Dendritic cell treated with granulocyte-macrophage colony-stimulating factor and Interleukin-4, amounts not matched to agents 40 ng/mL and 50 ng/mL, for 4 days (primary cell): ENCODE measurements at regions not wholly inside any gene's neighbourhood (a gene's known extent, or its start where the extent isn't known, plus 50 kb on each side); places are given as distances from the start of the nearest gene placed in this dataset.
A peak's percentile ranks its signal among the peaks of the same experiment; 100 is the strongest.
"Not testable (repeated sequence)": the region's sequence is repeated elsewhere in the genome, so short reads cannot be mapped to it uniquely, and the experiment has no call there.

Experiments
- H3K27ac Mint-ChIP-seq: one replicate; pipeline ENCODE4 v1.8.0; 2022; ENCODE audit warnings: mild to moderate bottlenecking, mixed read lengths
- H3K27me3 Mint-ChIP-seq: one replicate; pipeline ENCODE4 v1.8.0; 2022; ENCODE audit warnings: mild to moderate bottlenecking, mixed read lengths
- H3K36me3 Mint-ChIP-seq: one replicate; pipeline ENCODE4 v1.8.0; 2022; ENCODE audit warnings: low read depth, mixed read lengths
- H3K4me1 Mint-ChIP-seq: one replicate; pipeline ENCODE4 v1.8.0; 2022; ENCODE audit warnings: low read depth, mixed read lengths
- H3K4me3 Mint-ChIP-seq: one replicate; pipeline ENCODE4 v1.8.0; 2022; ENCODE audit warnings: mild to moderate bottlenecking, moderate library complexity, mixed read lengths
- H3K9me3 Mint-ChIP-seq: one replicate; pipeline ENCODE4 v1.8.0; 2022; ENCODE audit warnings: mixed read lengths
- intact Hi-C: fragments of 100-400 bp; cut with micrococcal nuclease; formaldehyde crosslinking; loops from one replicate; pipeline ENCODE4 v1.15.0; 2022

- Mint-ChIP-seq H3K4me3 (no peak overlapping the region), H3K4me1 (peaks cover 34% of the 10 kb centered on the region), H3K27me3 (no peaks in the 10 kb centered on the region), H3K36me3 (no peaks in the 10 kb centered on the region), H3K9me3 (no peaks in the 10 kb centered on the region), H3K27ac (no peak overlapping the region)
- intact Hi-C loops, result loop anchor here (10.0 kb wide), 1 partner anchor 88 kb away; no protein-coding TSS in a partner anchor
Observed at GRCh38 chr9:616694-617093, 224.8 kb upstream of the DMRT1 start.

- H3K4me3 Mint-ChIP-seq, result no peak overlapping the region
- H3K4me1 Mint-ChIP-seq, result peaks cover 41% of the 10 kb centered on the region
- H3K36me3 Mint-ChIP-seq, result no peaks in the 10 kb centered on the region
- H3K27ac Mint-ChIP-seq, result no peak overlapping the region
- H3K27me3 Mint-ChIP-seq, result no peaks in the 10 kb centered on the region
- intact Hi-C loops, result loop anchor here (10.0 kb wide), 1 partner anchor 87 kb away; no protein-coding TSS in a partner anchor
- no peaks in the 10 kb centered on the region for H3K9me3 Mint-ChIP-seq
Observed at GRCh38 chr9:617445-618085, 223.9 kb upstream of the DMRT1 start.

- H3K36me3 Mint-ChIP-seq, result no peaks in the 10 kb centered on the region
- intact Hi-C loops, result loop anchor here (10.0 kb wide), 1 partner anchor 86 kb away; no protein-coding TSS in a partner anchor
- no peak overlapping the region for H3K4me3 Mint-ChIP-seq
- H3K27me3 Mint-ChIP-seq, result no peaks in the 10 kb centered on the region
- H3K9me3 Mint-ChIP-seq, result no peaks in the 10 kb centered on the region
- peaks cover 41% of the 10 kb centered on the region for H3K4me1 Mint-ChIP-seq
- H3K27ac Mint-ChIP-seq, result no peak overlapping the region
Observed at GRCh38 chr9:618478-618877, 223.0 kb upstream of the DMRT1 start.

GRCh38 chr9:621201-621855 is 220.2 kb upstream of the DMRT1 start:
- H3K4me1 Mint-ChIP-seq, result peaks cover 28% of the 10 kb centered on the region
- peak overlapping the region; percentile 81 for H3K27ac Mint-ChIP-seq
- peak overlapping the region; percentile 27 for H3K4me3 Mint-ChIP-seq
- H3K27me3 Mint-ChIP-seq, result peaks cover 3% of the 10 kb centered on the region
- intact Hi-C loops, result loop anchor here (5.0 kb wide), 1 partner anchor 36 kb away; no protein-coding TSS in a partner anchor
- no peaks in the 10 kb centered on the region for H3K36me3 Mint-ChIP-seq
- H3K9me3 Mint-ChIP-seq, result no peaks in the 10 kb centered on the region

- Mint-ChIP-seq H3K27me3 (peaks cover 5% of the 10 kb centered on the region), H3K9me3 (no peaks in the 10 kb centered on the region), H3K4me1 (peaks cover 17% of the 10 kb centered on the region), H3K27ac (no peak overlapping the region), H3K4me3 (no peak overlapping the region), H3K36me3 (no peaks in the 10 kb centered on the region)
- intact Hi-C loops, result loop anchor here (5.0 kb wide), 1 partner anchor 32 kb away; no protein-coding TSS in a partner anchor
Observed at GRCh38 chr9:624935-625500, 216.5 kb upstream of the DMRT1 start.

GRCh38 chr9:625613-626012 is 215.9 kb upstream of the DMRT1 start:
- Mint-ChIP-seq H3K27ac (no peak overlapping the region), H3K4me3 (no peak overlapping the region), H3K36me3 (no peaks in the 10 kb centered on the region), H3K27me3 (peaks cover 5% of the 10 kb centered on the region), H3K4me1 (peaks cover 17% of the 10 kb centered on the region), H3K9me3 (no peaks in the 10 kb centered on the region)
- intact Hi-C loops, result no loop called here

GRCh38 chr9:626114-626513 is 215.4 kb upstream of the DMRT1 start:
- H3K9me3 Mint-ChIP-seq, H3K4me3 Mint-ChIP-seq, H3K36me3 Mint-ChIP-seq, H3K27ac Mint-ChIP-seq, intact Hi-C loops, H3K27me3 Mint-ChIP-seq: not testable (repeated sequence)
- H3K4me1 Mint-ChIP-seq, result peaks cover 17% of the 10 kb centered on the region

GRCh38 chr9:626596-626995 is 214.9 kb upstream of the DMRT1 start:
- intact Hi-C loops, result no loop called here
- H3K4me1 Mint-ChIP-seq, result peaks cover 19% of the 10 kb centered on the region
- H3K27me3 Mint-ChIP-seq, result peaks cover 5% of the 10 kb centered on the region
- H3K36me3 Mint-ChIP-seq, result no peaks in the 10 kb centered on the region
- H3K4me3 Mint-ChIP-seq, result no peak overlapping the region
- H3K9me3 Mint-ChIP-seq, result no peaks in the 10 kb centered on the region
- H3K27ac Mint-ChIP-seq, result no peak overlapping the region

GRCh38 chr9:627336-627970 is 214.0 kb upstream of the DMRT1 start:
- intact Hi-C loops, result no loop called here
- Mint-ChIP-seq H3K4me3 (no peak overlapping the region), H3K9me3 (no peaks in the 10 kb centered on the region), H3K4me1 (peaks cover 14% of the 10 kb centered on the region), H3K36me3 (no peaks in the 10 kb centered on the region), H3K27ac (no peak overlapping the region), H3K27me3 (peaks cover 5% of the 10 kb centered on the region)

GRCh38 chr9:629146-629545 is 212.4 kb upstream of the DMRT1 start:
- H3K36me3 Mint-ChIP-seq, result no peaks in the 10 kb centered on the region
- H3K27ac Mint-ChIP-seq, result peak overlapping the region; percentile 18
- H3K9me3 Mint-ChIP-seq, result no peaks in the 10 kb centered on the region
- peaks cover 14% of the 10 kb centered on the region for H3K4me1 Mint-ChIP-seq
- H3K4me3 Mint-ChIP-seq, result no peak overlapping the region
- peaks cover 5% of the 10 kb centered on the region for H3K27me3 Mint-ChIP-seq
- intact Hi-C loops, result no loop called here

- intact Hi-C loops, result loop anchor here (1.0 kb wide), 1 partner anchor 22 kb away; no protein-coding TSS in a partner anchor
- Mint-ChIP-seq H3K4me1 (peaks cover 10% of the 10 kb centered on the region), H3K27me3 (peaks cover 4% of the 10 kb centered on the region), H3K4me3 (no peak overlapping the region), H3K27ac (no peak overlapping the region), H3K36me3 (no peaks in the 10 kb centered on the region), H3K9me3 (no peaks in the 10 kb centered on the region)
Observed at GRCh38 chr9:630817-631216, 210.7 kb upstream of the DMRT1 start.

- H3K27ac Mint-ChIP-seq, result no peak overlapping the region
- no peaks in the 10 kb centered on the region for H3K9me3 Mint-ChIP-seq
- intact Hi-C loops, result loop anchor here (1.0 kb wide), 1 partner anchor 22 kb away; no protein-coding TSS in a partner anchor
- H3K27me3 Mint-ChIP-seq, result peaks cover 2% of the 10 kb centered on the region
- H3K4me1 Mint-ChIP-seq, result peaks cover 8% of the 10 kb centered on the region
- H3K4me3 Mint-ChIP-seq, result no peak overlapping the region
- H3K36me3 Mint-ChIP-seq, result no peaks in the 10 kb centered on the region
Observed at GRCh38 chr9:631596-631995, 209.9 kb upstream of the DMRT1 start.

GRCh38 chr9:633461-633860 is 208.0 kb upstream of the DMRT1 start:
- Mint-ChIP-seq H3K4me1 (peaks cover 14% of the 10 kb centered on the region), H3K9me3 (no peaks in the 10 kb centered on the region), H3K4me3 (no peak overlapping the region), H3K27me3 (no peaks in the 10 kb centered on the region), H3K27ac (no peak overlapping the region), H3K36me3 (no peaks in the 10 kb centered on the region)
- intact Hi-C loops, result no loop called here
